VCaP (cell line): ENCODE measurements at regions not wholly inside any gene's neighbourhood (a gene's known extent, or its start where the extent isn't known, plus 50 kb on each side); places are given as distances from the start of the nearest gene placed in this dataset.

Experiments
- H3K27ac ChIP-seq: fragments of 450-650 bp; 2 replicates; pipeline ENCODE4 v1.5.1; 2017
- TF ChIP-seq, protein P1 (sequence below): fragments of 450-650 bp; conservative IDR thresholded peaks from 2 replicates; pipeline ENCODE4 v1.5.1; 2017; ENCODE audit warnings: mild to moderate bottlenecking, moderate library complexity

DNA sequence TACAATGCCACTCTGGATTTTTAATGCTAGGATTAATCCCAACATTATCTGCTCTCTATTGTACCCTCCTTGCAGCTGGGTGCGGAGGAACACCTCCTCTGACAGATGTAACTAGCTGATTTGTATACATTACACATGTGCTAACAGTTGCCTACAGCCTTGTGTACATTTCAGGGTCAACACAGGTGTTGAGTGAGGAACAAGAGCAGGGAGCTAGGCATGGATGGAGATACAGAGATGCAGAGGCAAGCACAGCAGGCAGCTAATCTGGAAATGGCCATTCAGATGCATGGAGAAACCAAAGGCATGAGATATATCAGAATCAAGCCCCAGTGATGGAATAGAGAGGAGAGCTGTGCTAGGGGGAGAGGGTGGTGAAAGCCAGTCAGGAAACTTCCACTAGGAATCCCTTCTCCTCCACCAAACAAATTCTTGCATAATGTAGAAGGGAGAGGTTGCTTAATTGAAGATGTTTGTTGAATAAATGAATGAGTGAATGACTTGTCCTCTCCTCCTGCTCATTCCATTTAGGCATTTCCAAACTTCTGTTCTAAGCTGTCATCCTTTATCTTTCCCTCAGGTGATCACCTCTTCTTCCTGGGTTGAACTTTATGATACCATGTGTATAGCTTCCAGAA, 313.2 kb downstream of the ATP23 start:
- no peak overlapping the region for H3K27ac ChIP-seq
- TF ChIP-seq, protein P1, sequence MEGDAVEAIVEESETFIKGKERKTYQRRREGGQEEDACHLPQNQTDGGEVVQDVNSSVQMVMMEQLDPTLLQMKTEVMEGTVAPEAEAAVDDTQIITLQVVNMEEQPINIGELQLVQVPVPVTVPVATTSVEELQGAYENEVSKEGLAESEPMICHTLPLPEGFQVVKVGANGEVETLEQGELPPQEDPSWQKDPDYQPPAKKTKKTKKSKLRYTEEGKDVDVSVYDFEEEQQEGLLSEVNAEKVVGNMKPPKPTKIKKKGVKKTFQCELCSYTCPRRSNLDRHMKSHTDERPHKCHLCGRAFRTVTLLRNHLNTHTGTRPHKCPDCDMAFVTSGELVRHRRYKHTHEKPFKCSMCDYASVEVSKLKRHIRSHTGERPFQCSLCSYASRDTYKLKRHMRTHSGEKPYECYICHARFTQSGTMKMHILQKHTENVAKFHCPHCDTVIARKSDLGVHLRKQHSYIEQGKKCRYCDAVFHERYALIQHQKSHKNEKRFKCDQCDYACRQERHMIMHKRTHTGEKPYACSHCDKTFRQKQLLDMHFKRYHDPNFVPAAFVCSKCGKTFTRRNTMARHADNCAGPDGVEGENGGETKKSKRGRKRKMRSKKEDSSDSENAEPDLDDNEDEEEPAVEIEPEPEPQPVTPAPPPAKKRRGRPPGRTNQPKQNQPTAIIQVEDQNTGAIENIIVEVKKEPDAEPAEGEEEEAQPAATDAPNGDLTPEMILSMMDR: no peak

DNA sequence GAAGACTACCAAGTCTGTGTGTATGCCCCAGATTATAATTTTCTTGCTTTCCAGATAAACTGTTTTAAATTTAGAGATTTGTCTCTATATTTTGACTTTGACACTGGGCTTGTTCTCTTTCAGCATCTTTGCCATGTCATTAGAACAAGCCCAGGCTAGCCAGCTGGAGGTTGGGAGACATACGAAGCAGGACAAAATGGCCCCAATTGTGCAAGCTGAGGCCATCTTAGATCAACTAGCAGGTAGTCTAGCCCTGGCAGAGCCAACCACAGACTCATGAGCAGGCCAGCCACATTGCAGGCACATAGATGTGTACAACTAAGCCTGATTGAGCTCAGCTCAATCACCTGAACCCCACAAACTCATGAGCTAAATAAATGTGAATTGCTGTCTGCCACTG, 321.4 kb downstream of the ATP23 start:
- TF ChIP-seq, protein P1: no peak

DNA sequence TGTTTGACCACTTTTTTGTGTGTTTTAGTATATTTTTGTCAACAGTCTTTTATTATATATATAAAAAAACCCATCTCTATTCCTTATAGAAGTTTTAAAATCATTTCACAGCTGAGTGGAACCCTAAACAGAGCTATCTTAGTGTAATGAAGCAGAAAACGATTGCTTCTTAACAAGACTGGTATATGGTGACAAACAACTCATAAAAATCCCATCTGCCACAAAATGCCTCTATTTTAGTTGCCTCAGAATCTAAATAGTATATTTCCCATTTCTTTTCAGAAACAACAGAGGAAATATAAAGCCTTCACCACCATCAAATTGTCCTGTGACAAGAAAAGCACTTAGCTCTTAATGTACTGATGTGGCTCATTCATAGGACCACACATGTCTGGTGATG, 322.4 kb downstream of the ATP23 start:
- TF ChIP-seq, protein P1: no peak
- H3K27ac ChIP-seq: no peak overlapping the region

More for the DNA sequence above, 321.4 kb downstream of the ATP23 start:
- no peak overlapping the region for H3K27ac ChIP-seq

DNA sequence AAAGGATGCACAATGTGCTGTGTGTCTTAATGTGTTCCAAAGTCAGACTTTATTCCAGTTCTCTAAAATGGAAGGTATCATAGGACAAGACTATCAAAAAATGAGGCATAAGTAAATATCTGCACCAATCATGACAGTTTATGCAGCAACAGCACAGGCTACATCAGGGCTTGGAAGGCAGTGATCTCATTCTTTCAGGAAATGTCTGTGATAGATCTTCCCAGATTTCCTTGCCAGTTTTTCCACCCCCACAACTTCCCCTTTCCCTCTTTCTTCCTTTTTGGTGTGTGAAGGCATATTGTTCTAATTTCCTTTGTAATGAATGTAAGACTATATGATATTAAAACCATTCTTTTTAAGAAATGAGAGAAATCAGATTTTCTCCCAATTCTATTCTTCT, 326.7 kb downstream of the ATP23 start:
- H3K27ac ChIP-seq: no peak overlapping the region
- TF ChIP-seq, protein P1: no peak

DNA sequence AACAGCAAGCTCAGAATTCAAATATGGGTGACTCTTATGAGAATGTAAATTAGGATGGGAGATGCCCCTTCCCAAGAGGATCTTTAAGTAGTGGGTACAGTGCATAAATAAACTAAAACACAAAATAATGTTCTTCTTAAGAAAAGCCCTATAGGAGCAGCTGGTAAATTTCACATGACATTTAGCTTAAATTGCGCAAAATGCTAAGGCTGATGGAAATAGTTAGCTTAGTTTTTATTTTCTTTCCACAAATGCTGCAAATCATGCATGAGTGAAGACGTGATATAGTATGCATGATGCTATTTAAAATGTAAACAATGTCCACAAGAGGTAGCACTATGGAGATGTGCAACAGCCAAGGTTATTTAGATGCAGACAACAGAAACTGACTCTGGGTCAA, 328.1 kb downstream of the ATP23 start:
- TF ChIP-seq, protein P1: no peak
- no peak overlapping the region for H3K27ac ChIP-seq

DNA sequence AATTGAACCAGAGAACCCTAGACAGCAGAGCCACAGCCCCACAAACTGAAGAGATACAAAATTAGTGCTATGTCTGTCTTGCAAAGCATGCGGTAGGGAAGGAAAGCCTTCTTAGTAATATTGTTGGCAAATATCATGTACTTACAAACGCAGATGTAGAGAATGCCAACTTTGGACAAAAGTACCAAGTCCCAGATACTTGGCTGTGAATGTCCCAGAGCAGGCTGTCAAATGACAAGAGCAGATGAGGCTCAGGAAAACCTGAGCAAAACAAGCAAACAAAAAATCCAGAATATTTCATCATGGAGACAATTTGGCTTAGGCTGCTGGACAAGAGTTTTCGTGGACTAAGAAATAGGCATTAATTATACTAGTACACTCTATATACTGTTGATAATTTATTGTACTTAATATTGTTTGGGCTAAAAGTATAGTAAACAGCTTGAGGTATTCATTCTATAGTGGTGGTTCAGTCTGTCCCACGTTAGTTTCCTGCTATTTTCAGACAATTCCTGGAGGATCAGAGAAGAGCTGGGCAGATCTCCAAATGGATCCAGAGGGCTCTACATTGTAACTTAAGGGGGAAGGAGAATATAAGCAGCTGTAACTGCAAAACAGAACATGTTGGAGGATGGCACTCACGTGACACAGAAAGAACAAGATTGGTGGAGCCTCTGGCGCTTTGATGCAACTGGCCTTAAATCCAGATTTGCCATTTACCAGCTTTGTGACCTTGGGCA, 329.8 kb downstream of the ATP23 start:
- H3K27ac ChIP-seq: no peak overlapping the region
- TF ChIP-seq, protein P1: no peak

DNA sequence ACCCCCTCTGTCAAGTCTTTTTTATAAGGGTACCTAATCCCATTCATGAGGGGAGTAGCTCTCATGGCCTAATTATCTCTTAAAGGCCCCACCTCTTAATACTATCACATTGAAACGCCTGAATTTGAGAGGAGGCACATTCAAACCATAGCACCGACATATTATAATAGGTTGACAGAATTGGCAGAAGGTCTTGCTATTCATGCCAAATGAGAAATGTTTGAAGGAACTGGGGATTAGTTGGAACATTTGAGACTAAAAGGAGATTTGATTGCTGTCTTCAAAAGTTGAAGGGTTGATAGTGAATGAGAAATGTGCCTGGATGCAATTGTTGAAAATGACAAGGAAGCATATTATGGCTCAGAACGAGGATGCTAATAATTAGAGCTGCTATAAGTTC, 331.1 kb downstream of the ATP23 start:
- no peak overlapping the region for H3K27ac ChIP-seq
- TF ChIP-seq, protein P1: no peak
